OCI-LY3 (cell line): ENCODE measurements at regions not wholly inside any gene's neighbourhood (a gene's known extent, or its start where the extent isn't known, plus 50 kb on each side); places are given as distances from the start of the nearest gene placed in this dataset.

ENCODE experiments used
- EZH2phosphoT487 ChIP-seq: fragments of 200-600 bp; shearing (Covaris generic); IDR thresholded peaks from 2 replicates; pipeline ENCODE4 v1.6.1; 2018; ENCODE audit warnings: antibody characterized with exemption, mixed run types, low read depth
- TF ChIP-seq, protein P1 (sequence below): fragments of 200-600, 300-600 bp; sonication (generic); IDR thresholded peaks from 2 replicates; pipeline ENCODE4 v1.5.1; 2014; ENCODE audit warnings: antibody characterized with exemption, low read length, low read depth

DNA sequence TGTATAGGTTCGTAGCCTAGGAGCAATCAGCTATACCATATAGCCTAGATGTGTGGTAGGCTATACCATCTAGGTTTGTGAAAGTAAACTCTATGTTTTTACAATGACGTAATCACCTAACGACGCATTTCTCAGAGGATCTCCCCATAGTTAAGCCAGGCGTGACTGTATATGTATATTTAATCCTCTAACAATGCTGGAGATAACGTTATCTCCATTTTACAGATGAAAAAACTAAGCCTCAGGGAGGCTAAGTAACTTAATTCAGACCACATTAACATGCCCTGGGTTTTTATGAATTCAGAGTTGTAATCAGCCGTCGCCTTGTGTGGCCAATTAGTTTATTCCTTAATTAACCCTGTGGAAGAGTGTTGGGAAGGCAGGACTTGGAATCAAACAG is 107.7 kb upstream of the PLXNA2 start:
- TF ChIP-seq, protein P1, sequence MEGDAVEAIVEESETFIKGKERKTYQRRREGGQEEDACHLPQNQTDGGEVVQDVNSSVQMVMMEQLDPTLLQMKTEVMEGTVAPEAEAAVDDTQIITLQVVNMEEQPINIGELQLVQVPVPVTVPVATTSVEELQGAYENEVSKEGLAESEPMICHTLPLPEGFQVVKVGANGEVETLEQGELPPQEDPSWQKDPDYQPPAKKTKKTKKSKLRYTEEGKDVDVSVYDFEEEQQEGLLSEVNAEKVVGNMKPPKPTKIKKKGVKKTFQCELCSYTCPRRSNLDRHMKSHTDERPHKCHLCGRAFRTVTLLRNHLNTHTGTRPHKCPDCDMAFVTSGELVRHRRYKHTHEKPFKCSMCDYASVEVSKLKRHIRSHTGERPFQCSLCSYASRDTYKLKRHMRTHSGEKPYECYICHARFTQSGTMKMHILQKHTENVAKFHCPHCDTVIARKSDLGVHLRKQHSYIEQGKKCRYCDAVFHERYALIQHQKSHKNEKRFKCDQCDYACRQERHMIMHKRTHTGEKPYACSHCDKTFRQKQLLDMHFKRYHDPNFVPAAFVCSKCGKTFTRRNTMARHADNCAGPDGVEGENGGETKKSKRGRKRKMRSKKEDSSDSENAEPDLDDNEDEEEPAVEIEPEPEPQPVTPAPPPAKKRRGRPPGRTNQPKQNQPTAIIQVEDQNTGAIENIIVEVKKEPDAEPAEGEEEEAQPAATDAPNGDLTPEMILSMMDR = no peak
- TF ChIP-seq EZH2phosphoT487 = no peak
